HG03108 (cell line): ENCODE measurements at regions not wholly inside any gene's neighbourhood (a gene's known extent, or its start where the extent isn't known, plus 50 kb on each side); places are given as distances from the start of the nearest gene placed in this dataset.

Experiments used
- ATAC-seq: cut with Tn5 transposase; IDR thresholded peaks from one replicate; pipeline ENCODE4 v1.9.1; 2021; ENCODE audit warnings: moderate library complexity; ENCODE audit not compliant: unreplicated experiment

- no peak for ATAC-seq
Measured at GRCh38 chr10:78993261-78993945, 75.4 kb upstream of the ZMIZ1 start.

DNA sequence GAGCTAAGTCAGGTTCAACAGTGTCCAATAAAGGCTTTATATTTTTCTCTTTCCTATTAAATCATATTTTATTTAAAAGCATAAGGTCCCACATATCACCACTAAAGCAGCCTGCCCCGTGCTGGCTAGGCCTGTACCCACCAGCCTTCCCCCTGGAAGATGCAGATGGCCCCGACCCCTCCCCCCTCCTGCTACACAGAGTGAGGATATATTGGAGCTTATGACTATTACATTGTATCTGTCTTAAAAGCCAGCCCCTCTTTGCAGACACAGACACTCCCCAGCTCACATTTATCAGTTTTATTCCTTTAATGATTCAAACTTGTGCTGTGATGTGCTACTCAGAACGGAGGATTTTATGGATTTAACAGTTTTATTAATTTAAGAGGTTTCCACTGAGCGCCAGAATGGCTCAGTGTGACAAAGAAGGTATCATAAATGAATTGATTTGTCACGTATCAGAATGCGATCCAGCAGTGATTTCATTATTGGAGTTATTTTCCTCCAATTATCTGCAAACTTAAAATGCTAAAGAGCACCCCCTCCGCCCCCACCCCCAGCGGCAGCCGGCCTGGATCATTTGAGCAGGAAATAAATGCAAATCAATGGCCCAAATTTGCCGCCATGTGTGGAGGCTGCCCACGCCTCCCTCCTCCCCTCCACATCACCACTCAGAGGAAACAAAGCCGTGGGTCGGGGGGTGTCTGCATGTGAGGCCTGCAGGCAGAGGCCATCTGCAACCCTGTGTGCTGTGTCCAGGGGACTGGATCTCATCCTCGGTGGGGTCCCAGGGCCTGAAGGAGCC lies 72.6 kb upstream of the ZMIZ1 start:
- no peak for ATAC-seq

DNA sequence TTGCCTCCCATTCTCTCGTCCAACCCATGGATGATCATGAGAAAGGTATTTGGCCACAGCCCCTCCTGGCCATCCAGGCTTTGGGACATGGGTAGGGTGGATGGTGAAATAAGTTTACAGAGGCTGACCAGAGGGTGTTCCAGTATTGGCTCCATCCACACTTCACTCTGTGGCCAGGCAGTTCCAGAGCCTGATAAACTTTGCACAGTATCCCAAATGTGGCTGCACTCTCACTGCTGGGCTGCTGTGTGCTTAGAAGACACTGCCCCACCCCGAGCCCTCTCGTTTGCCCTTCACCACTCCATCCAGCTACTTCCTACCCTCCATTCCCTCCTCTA lies 72.0 kb upstream of the ZMIZ1 start:
- ATAC-seq, result no peak

GRCh38 chr10:78997635-78998618 lies 70.8 kb upstream of the ZMIZ1 start:
- ATAC-seq, result no peak

DNA sequence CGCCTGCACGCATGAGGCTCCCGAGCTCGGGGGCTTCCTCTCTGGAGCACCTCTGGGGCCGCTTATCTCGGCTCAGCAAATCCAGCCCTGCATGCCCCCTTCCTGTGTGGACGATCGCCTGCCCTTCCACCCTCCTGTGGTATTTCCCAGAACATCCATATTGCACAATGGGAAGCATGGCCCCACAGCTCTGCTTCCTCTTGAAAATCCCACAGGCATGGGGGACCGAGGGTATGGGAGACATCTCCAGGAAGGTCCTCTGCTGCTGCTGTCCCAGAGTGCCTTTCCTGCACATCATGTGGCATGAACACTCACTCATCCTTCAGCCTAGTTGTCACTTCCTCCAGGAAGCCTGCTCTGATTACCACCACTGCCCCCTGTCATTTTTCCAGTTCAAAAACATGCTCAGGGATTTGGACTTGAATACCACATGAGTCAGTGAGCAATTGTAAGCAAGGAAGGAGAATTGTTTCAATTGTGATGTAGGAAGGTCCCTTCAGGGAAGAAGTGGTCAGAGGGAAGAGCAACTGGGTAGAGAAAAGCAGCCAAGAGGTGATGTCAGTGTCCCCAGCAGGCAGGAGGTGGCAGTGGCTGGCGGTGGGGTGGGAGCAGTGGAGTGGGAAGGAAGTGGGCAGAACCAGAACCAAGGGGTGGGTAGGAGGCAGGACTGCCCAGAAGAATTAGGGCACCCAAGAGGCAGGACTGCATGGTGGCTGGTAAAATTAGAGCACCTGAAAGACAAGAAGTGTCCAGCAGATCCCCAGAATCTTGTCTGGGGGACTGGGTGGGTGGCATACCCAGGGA lies 67.5 kb upstream of the ZMIZ1 start:
- no peak for ATAC-seq

DNA sequence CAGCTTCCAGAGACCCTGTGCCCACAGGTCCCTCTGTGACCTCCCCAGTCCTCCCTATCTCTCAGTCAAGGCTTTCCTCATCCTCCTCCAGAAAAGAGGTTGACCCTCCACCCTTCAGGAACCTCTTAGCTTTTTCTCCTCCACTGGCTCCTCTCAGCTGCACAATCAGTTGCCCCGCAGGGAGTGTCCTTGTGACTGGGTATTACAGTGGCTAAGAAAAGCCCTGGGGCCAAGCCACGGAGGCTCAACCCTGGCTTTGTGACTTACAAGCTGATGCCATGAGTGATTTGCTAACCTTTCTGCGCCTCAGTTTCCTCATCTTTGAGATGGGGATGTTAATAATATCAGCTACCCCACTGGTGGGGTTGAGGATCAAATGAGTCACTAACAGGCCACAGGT lies 66.4 kb upstream of the ZMIZ1 start:
- no peak for ATAC-seq

GRCh38 chr10:79003183-79004100 lies 65.3 kb upstream of the ZMIZ1 start:
- ATAC-seq, result no peak

DNA sequence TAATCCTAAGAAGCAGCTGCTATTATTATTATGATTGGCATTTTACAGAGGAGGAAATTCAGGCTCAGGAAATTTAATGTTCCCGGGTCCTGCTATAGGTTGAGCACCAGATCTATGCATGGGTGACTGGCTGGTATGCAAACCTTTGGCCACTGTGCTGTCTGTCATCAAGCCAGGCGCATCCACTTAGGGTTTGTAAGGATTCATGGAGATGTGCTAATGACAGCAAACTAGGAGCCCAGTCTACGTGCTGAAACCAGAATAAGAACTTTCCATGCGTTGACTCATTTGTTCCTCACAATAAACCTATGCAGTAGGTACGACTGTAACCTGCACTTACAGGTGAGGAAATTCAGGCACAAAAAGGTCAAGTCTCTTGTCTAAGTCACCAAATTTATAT lies 64.5 kb upstream of the ZMIZ1 start:
- ATAC-seq, result no peak

- ATAC-seq, result no peak
Measured at GRCh38 chr10:79005126-79005810, 63.5 kb upstream of the ZMIZ1 start.

GRCh38 chr10:79007018-79007417 lies 61.7 kb upstream of the ZMIZ1 start:
- ATAC-seq, result no peak

GRCh38 chr10:79007421-79008319 lies 61.1 kb upstream of the ZMIZ1 start:
- ATAC-seq, result no peak

GRCh38 chr10:79009145-79009544 lies 59.6 kb upstream of the ZMIZ1 start:
- no peak for ATAC-seq

DNA sequence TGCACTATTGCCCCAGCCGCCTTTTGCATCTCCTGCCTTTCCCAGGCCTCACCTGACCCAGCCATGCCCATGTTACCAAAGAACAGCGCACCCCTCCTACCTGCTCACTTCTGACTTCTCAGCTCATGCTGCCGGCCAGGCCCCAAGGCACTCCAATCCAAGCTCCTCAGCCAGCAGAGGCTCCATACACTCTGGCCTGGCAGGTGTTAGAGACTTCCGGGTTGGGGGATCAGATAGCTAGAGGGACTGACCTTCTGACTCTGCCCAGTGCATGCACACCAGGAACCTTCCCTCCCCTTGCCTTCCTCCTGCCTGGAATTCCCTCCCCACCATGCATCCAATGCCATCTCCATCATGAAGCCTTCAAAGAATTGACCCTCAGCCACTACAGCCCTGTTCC lies 56.2 kb upstream of the ZMIZ1 start:
- ATAC-seq, result no peak

GRCh38 chr10:79013406-79013987 lies 55.3 kb upstream of the ZMIZ1 start:
- no peak for ATAC-seq

DNA sequence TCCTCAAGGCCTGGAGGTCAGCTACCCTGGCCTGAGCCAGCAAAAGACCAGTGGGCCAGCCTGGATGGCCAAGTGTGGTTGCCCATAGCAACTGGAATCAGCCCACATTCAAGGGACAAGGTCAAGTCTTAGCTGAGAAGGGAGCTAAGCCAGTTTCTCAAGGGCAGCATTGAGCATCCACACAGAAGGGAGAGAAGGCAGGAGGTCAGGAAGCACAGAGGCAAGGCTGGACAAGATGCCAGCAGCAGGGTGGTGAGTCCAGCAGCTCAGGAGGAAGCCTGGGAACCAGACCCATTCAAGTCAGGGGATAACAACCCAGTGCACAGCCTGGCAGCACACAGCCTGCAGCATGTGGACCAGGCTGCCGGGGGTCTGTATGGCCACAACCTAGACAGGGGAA lies 54.0 kb upstream of the ZMIZ1 start:
- ATAC-seq, result no peak

DNA sequence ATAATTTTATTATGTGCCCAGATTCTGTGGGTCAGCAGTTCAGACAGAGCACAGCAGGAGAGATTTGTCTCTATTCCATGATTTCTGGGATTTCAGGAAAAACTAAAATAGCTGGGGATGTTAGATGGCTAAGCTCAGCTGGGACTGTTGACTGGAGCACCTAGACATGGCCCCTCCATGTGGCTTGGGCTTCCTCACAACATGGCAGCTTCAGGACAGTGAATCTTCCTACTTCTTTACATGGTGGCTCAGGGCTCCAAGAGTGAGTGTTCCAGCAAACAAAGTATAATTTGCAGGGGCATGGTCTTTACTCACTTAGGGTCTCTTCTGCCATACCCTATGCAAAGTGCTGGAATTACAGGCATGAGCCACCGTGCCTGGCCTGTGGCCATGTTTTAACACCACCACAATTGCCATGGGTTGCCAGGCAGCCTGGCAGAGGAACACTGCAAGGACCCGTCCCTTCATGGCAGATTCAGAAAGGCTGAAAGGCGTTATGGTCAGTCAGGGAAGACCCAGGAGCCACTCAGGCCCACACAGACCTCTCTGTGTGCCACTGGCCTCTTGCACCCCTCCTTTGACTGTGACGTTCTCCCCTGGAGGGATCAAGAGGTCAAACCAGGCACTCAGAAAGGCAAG lies 50.8 kb upstream of the ZMIZ1 start:
- ATAC-seq, result no peak

GRCh38 chr10:79018521-79019011 lies 50.2 kb upstream of the ZMIZ1 start:
- no peak for ATAC-seq
